Hepatocyte (in vitro differentiated cells): ENCODE measurements at regions not wholly inside any gene's neighbourhood (a gene's known extent, or its start where the extent isn't known, plus 50 kb on each side); places are given as distances from the start of the nearest gene placed in this dataset.

Experiments used
- DNase-seq: peaks from one replicate; pipeline ENCODE4 v3.0.0-alpha.2; 2016; ENCODE audit warnings: low spot score
- H2AFZ ChIP-seq: fragments of 200-600 bp; sonication (generic); 2 replicates; pipeline ENCODE4 v1.6.0; 2016; ENCODE audit warnings: antibody characterized with exemption, mild to moderate bottlenecking
- H3K27ac ChIP-seq: fragments of 200-600 bp; sonication (generic); 2 replicates; pipeline ENCODE4 v1.5.1; 2016; ENCODE audit warnings: mild to moderate bottlenecking
- H3K27me3 ChIP-seq: fragments of 200-600 bp; sonication (generic); 2 replicates; pipeline ENCODE4 v1.6.1; 2016
- H3K36me3 ChIP-seq: fragments of 200-600 bp; sonication (generic); replicated peaks from 2 replicates; pipeline ENCODE4 v1.5.1; 2016; ENCODE audit warnings: low read depth; ENCODE audit not compliant: insufficient read depth
- H3K4me1 ChIP-seq: fragments of 200-600 bp; sonication (generic); 2 replicates; pipeline ENCODE4 v1.5.1; 2016; ENCODE audit warnings: mild to moderate bottlenecking, moderate library complexity; ENCODE audit not compliant: insufficient read depth
- H3K4me2 ChIP-seq: fragments of 200-600 bp; sonication (generic); 2 replicates; pipeline ENCODE4 v1.6.0; 2016
- H3K4me3 ChIP-seq: fragments of 200-600 bp; sonication (generic); 2 replicates; pipeline ENCODE4 v1.5.1; 2016; ENCODE audit warnings: mild to moderate bottlenecking
- H3K79me2 ChIP-seq: fragments of 200-600 bp; sonication (generic); 2 replicates; pipeline ENCODE4 v1.6.0; 2017; ENCODE audit warnings: mild to moderate bottlenecking
- H3K9me2 ChIP-seq: fragments of 200-600 bp; sonication (generic); replicated peaks from 2 replicates; pipeline ENCODE4 v1.6.0; 2017; ENCODE audit warnings: mild to moderate bottlenecking; ENCODE audit not compliant: insufficient read depth
- H3K9me3 ChIP-seq: fragments of 200-600 bp; sonication (generic); 2 replicates; pipeline ENCODE4 v1.5.1; 2016; ENCODE audit warnings: low read depth, mild to moderate bottlenecking
- H4K20me1 ChIP-seq: fragments of 200-600 bp; sonication (generic); 2 replicates; pipeline ENCODE4 v1.6.0; 2016; ENCODE audit warnings: mild to moderate bottlenecking; ENCODE audit not compliant: insufficient read depth, poor library complexity, severe bottlenecking
- EZH2 ChIP-seq: fragments of 200-600 bp; sonication (generic); IDR thresholded peaks from 2 replicates; pipeline ENCODE4 v1.6.1; 2016; ENCODE audit warnings: antibody characterized with exemption, mild to moderate bottlenecking, borderline replicate concordance
- EZH2phosphoT487 ChIP-seq: fragments of 200-600 bp; sonication (generic); IDR thresholded peaks from one replicate; pipeline ENCODE4 v1.6.1; 2018; ENCODE audit warnings: antibody characterized with exemption, mild to moderate bottlenecking, low read depth, moderate library complexity; ENCODE audit not compliant: unreplicated experiment, severe bottlenecking
- WGBS: methylation state at CpG from one replicate; pipeline ENCODE4 v1.1.6; 2016; ENCODE audit warnings: low lambda C conversion rate; ENCODE audit errors: missing lambda C conversion rate; 5-methylcytosine and 5-hydroxymethylcytosine counted together
- TF ChIP-seq, protein P1 (sequence below): fragments of 200-600 bp; sonication (generic); IDR thresholded peaks from 2 replicates; pipeline ENCODE4 v1.5.1; 2016; ENCODE audit warnings: antibody characterized with exemption, mild to moderate bottlenecking; ENCODE audit not compliant: poor library complexity

DNA sequence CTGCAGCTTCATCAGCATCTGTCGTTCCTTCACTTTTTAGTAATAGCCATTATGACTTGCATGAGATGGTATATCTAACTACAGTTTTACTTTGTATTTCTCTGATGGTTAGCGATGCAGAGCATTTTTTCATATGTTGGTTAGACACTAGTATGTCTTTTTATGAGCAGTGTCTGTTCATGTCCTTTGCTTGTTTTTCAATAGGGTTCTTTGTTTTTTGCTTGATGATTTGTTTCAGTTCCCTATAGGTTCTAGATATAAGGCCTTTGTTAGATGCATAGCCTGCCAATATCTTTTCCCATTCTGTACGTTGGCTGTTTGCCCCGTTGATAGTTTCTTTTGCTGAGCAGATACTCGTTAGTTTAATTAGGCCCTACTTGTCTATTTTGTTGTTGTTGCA is 487.2 kb upstream of the BCHE start:
- TF ChIP-seq EZH2: no peak
- TF ChIP-seq, protein P1, sequence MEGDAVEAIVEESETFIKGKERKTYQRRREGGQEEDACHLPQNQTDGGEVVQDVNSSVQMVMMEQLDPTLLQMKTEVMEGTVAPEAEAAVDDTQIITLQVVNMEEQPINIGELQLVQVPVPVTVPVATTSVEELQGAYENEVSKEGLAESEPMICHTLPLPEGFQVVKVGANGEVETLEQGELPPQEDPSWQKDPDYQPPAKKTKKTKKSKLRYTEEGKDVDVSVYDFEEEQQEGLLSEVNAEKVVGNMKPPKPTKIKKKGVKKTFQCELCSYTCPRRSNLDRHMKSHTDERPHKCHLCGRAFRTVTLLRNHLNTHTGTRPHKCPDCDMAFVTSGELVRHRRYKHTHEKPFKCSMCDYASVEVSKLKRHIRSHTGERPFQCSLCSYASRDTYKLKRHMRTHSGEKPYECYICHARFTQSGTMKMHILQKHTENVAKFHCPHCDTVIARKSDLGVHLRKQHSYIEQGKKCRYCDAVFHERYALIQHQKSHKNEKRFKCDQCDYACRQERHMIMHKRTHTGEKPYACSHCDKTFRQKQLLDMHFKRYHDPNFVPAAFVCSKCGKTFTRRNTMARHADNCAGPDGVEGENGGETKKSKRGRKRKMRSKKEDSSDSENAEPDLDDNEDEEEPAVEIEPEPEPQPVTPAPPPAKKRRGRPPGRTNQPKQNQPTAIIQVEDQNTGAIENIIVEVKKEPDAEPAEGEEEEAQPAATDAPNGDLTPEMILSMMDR: no peak
- no peak for TF ChIP-seq EZH2phosphoT487
- Histone ChIP-seq H3K4me3 (no peak overlapping the region), H3K27me3 (no peaks in the 10 kb centered on the region), H3K79me2 (no peaks in the 10 kb centered on the region), H2AFZ (no peak overlapping the region), H3K9me2 (no peaks in the 10 kb centered on the region), H3K9me3 (no peaks in the 10 kb centered on the region), H3K4me1 (no peaks in the 10 kb centered on the region), H4K20me1 (no peaks in the 10 kb centered on the region), H3K27ac (no peak overlapping the region), H3K4me2 (no peak overlapping the region), H3K36me3 (no peaks in the 10 kb centered on the region)
- DNase-seq: no peak
- 91% methylated on average over 5 of the region's 5 CpGs for WGBS

DNA sequence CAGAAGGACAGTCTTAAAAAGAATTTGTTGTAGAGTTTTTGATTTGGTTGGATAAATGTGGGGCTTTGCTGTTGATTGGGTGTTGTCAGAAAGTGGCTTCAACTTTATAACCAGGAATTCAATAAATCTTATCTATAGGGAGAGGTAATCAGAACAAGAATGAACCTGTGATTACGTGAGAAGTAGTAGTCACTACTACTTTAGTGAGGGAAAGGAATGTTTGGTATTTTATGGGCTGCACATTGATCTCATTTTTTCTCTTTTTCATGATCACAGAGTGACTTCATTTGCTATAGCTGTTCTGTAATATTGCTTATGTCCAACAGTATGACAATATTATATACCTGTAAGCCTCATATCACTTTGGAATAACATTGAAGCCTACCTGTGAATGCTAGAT is 485.2 kb upstream of the BCHE start:
- H3K9me3 ChIP-seq: no peaks in the 10 kb centered on the region
- no peaks in the 10 kb centered on the region for H3K4me1 ChIP-seq
- no peak for DNase-seq
- no peaks in the 10 kb centered on the region for H3K79me2 ChIP-seq
- 32% methylated on average over 1 of the region's 1 CpG for WGBS
- H3K36me3 ChIP-seq: no peaks in the 10 kb centered on the region
- H3K4me3 ChIP-seq: no peak overlapping the region
- TF ChIP-seq EZH2 (no peak), EZH2phosphoT487 (no peak)
- TF ChIP-seq, protein P1: no peak
- no peaks in the 10 kb centered on the region for H3K9me2 ChIP-seq
- H3K4me2 ChIP-seq: no peak overlapping the region
- H4K20me1 ChIP-seq: no peaks in the 10 kb centered on the region
- no peak overlapping the region for H2AFZ ChIP-seq
- H3K27ac ChIP-seq: peak overlapping the region; percentile 62
- H3K27me3 ChIP-seq: no peaks in the 10 kb centered on the region

DNA sequence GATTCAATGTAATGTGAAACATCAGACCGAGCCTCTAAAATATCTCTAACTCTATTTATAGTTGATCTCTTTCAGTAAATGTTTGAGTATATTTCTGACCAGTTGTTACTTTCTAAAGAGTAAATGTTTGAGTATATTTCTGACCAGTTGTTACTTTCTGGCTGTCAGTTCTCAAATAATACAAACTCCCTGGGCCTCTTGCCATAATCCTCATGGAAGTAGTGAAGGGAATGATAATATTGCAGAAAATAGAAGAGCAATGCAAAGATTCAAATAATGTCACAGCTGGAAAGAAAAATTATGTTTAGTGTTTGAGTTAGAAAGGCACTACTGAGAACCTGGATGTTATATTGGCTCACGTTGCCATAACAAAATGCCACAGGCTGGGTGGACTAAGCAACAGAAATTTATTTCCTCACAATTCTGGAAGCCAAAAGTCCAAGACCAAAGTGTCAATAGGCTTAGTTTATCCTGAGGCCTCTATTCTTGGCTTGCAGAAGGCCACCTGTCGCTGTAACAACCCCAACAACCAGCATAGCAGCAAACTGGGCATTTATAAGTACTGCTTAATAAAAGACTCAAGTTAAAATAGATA is 470.6 kb upstream of the BCHE start:
- Histone ChIP-seq H3K36me3 (no peaks in the 10 kb centered on the region), H3K4me2 (no peak overlapping the region), H2AFZ (no peak overlapping the region), H3K4me3 (no peak overlapping the region), H3K4me1 (no peaks in the 10 kb centered on the region), H4K20me1 (no peaks in the 10 kb centered on the region), H3K27ac (no peak overlapping the region), H3K9me3 (no peaks in the 10 kb centered on the region), H3K9me2 (no peaks in the 10 kb centered on the region), H3K27me3 (no peaks in the 10 kb centered on the region), H3K79me2 (no peaks in the 10 kb centered on the region)
- DNase-seq: no peak
- 90% methylated on average over 3 of the region's 3 CpGs for WGBS
- TF ChIP-seq EZH2phosphoT487 (no peak), EZH2 (no peak)
- TF ChIP-seq, protein P1: no peak
